Activated CD4-positive, alpha-beta memory T cell treated with anti-CD3 and anti-CD28 coated beads, Interleukin-2, amount 10 ng/mL, durations not matched to agents 7 days and 5 days (primary cell): ENCODE measurements at regions not wholly inside any gene's neighbourhood (a gene's known extent, or its start where the extent isn't known, plus 50 kb on each side); places are given as distances from the start of the nearest gene placed in this dataset.

ENCODE experiments used
- CTCF ChIA-PET: fragments of 350-600 bp; sonication (Branson Sonifier 250); formaldehyde crosslinking; loops from one replicate; lab custom pipeline; 2021; ENCODE audit warnings: antibody characterized with exemption, inconsistent platforms; lab: Charles Lee
- POLR2A ChIA-PET: fragments of 350-600 bp; sonication (Branson Sonifier 250); formaldehyde crosslinking; loops from one replicate; lab custom pipeline; 2021; ENCODE audit warnings: antibody characterized with exemption; lab: Charles Lee
- DNase-seq: peaks from one replicate; pipeline ENCODE4 v3.0.0-alpha.2; 2020
- H3K27ac Mint-ChIP-seq: one replicate; pipeline ENCODE4 v1.8.0; 2021; ENCODE audit warnings: mild to moderate bottlenecking, mixed read lengths
- H3K27me3 Mint-ChIP-seq: one replicate; pipeline ENCODE4 v1.8.0; 2021; ENCODE audit warnings: mixed read lengths
- H3K36me3 Mint-ChIP-seq: one replicate; pipeline ENCODE4 v1.8.0; 2021; ENCODE audit warnings: low read depth, mixed read lengths
- H3K4me1 Mint-ChIP-seq: one replicate; pipeline ENCODE4 v1.8.0; 2021; ENCODE audit warnings: mixed read lengths
- H3K4me3 Mint-ChIP-seq: one replicate; pipeline ENCODE4 v1.8.0; 2021; ENCODE audit warnings: mild to moderate bottlenecking, mixed read lengths
- H3K9me3 Mint-ChIP-seq: one replicate; pipeline ENCODE4 v1.8.0; 2021; ENCODE audit warnings: mixed read lengths

DNA sequence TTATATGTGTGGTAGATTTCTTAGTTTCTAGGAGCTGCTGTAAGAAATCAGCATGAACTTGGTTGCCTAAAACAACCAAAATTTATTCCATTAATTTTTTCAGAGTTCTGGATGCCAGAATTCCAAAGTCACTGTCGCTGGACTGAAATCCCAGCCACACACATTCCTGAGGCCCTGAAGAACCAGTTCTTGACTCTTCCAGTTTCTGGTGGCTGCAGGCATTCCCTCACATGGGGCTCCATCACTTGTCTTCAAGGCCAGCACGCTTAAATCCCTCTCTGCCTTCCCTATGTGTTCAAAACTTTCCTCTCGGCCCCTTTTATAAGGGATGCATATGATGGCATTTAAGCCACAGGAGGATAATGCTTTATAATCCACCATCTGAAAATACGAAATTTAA is 1237.5 kb upstream of the CDH9 start:
- ChIA-PET POLR2A (no interaction called here), CTCF (no interaction called here)
- Mint-ChIP-seq H3K36me3 (no peaks in the 10 kb centered on the region), H3K9me3 (peaks cover 6% of the 10 kb centered on the region), H3K4me1 (no peaks in the 10 kb centered on the region), H3K27ac (no peak overlapping the region), H3K27me3 (no peaks in the 10 kb centered on the region), H3K4me3 (no peak overlapping the region)
- DNase-seq, result no peak

DNA sequence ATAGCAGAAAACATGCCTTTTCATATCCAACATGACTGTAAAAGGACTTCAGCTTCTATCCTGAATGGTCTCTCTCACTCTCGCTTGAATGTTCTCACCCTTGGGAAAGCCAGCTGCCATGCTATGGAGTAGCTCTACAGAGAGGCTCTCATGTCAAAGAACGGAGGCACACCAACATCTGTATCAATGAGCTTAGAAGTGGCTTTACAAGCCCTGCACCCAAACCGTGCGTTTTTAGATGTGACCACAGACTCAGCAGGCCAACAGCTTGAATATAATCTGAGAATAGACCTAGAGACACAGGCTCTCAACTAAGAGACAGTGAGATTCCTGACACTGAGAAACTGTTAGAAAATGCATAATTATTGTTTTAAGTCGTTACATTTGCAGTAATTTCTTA is 1231.6 kb upstream of the CDH9 start:
- ChIA-PET POLR2A (no interaction called here), CTCF (no interaction called here)
- no peaks in the 10 kb centered on the region for H3K27me3 Mint-ChIP-seq
- H3K27ac Mint-ChIP-seq, result no peak overlapping the region
- H3K4me3 Mint-ChIP-seq, result no peak overlapping the region
- no peaks in the 10 kb centered on the region for H3K4me1 Mint-ChIP-seq
- H3K36me3 Mint-ChIP-seq, result no peaks in the 10 kb centered on the region
- DNase-seq, result no peak
- H3K9me3 Mint-ChIP-seq, result peaks cover 19% of the 10 kb centered on the region

DNA sequence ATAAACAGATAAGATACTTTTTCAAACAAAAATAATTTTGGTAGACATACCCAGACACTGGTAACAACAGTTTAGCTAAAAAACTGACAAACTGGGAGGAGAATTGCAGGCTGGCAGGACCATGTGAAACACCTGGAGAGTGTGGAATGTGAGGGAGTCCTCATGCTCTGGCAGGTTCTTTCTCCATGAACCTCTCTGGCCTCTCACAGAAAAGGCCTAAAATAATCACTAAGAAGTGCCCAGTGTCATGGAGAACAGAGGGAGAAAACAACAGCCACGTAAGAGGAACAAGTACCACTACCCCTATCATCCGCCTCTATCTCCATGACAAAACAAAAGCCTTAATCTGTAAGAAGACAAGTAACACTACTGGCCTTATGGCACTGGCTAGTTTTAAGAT is 1227.5 kb upstream of the CDH9 start:
- Mint-ChIP-seq H3K4me3 (no peak overlapping the region), H3K27me3 (no peaks in the 10 kb centered on the region), H3K4me1 (no peaks in the 10 kb centered on the region), H3K36me3 (no peaks in the 10 kb centered on the region), H3K9me3 (peaks cover 21% of the 10 kb centered on the region), H3K27ac (no peak overlapping the region)
- CTCF ChIA-PET, result no interaction called here
- DNase-seq, result no peak
- POLR2A ChIA-PET, result no interaction called here

DNA sequence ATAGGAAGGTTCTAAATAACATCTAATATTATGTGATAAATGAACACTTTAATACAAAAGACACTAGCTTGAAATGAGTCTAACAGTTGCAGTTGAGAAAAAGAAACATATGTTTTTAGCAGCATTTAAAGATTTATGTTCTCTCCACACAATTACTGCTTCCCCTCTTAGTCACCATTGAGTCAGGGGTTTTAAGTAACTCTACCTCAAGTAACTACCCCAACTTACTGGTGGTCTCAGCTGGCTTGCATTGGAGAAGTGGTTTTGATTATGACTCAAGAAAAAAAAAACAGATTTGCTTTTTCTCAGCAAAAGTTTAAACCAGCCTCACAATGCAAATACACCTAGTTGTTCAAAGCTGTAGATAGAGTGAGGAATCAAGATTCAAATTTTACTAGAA is 1216.5 kb upstream of the CDH9 start:
- no peaks in the 10 kb centered on the region for H3K36me3 Mint-ChIP-seq
- H3K4me1 Mint-ChIP-seq, result no peaks in the 10 kb centered on the region
- H3K27ac Mint-ChIP-seq, result no peak overlapping the region
- H3K9me3 Mint-ChIP-seq, result peaks cover 12% of the 10 kb centered on the region
- POLR2A ChIA-PET, result no interaction called here
- no peaks in the 10 kb centered on the region for H3K27me3 Mint-ChIP-seq
- CTCF ChIA-PET, result no interaction called here
- no peak overlapping the region for H3K4me3 Mint-ChIP-seq
- DNase-seq, result no peak

DNA sequence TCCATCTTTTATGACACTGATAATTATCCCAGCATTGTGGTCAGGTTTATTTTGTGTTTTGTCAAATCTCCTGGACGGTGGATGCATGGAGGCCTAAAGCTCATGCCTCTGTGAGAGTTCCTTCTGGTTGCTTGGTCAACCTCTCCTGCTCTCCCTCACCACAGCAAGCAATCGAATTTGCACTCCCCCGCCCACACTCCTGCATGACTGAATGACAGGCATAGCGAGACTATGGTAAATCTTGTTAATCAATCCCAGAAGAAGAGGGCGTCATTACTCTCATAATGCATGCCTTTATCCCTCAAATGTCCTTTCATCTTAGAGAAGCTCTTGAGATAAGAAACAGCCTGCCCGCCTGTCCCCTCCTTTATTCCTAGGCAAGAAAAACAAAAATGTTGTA is 1215.0 kb upstream of the CDH9 start:
- Mint-ChIP-seq H3K27ac (no peak overlapping the region), H3K27me3 (no peaks in the 10 kb centered on the region), H3K4me3 (no peak overlapping the region), H3K36me3 (no peaks in the 10 kb centered on the region), H3K4me1 (no peaks in the 10 kb centered on the region), H3K9me3 (peaks cover 13% of the 10 kb centered on the region)
- no peak for DNase-seq
- POLR2A ChIA-PET, result no interaction called here
- CTCF ChIA-PET, result no interaction called here

DNA sequence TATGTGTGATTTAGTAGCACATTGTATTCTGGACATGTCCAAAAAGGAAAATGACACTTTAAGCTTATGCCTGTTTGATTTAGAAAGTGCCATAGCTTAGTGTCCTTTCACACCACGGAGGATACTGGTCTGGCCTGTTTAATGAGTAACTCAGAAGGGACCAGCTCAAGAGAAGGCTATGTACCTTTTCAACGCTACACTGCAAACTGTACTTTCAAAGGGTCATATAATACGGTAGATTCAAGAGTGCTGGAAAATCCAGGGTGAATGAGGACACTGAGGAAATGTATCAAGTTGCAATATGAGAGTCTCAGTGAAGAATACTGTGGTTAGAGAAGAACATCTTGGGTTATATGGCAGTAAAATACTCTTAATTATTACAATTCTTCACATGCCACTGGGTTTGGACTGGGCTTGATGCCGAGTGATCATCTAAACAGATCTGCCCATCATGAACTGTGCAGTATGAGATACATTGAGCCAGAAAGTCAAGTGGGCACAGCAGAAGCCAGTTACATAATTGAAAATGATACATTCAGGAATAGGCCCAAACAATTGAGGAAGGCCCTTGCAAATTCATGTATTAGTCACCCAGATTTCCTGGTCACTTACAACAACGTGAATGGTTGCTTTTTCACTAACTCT is 1211.5 kb upstream of the CDH9 start:
- no peak for DNase-seq

DNA sequence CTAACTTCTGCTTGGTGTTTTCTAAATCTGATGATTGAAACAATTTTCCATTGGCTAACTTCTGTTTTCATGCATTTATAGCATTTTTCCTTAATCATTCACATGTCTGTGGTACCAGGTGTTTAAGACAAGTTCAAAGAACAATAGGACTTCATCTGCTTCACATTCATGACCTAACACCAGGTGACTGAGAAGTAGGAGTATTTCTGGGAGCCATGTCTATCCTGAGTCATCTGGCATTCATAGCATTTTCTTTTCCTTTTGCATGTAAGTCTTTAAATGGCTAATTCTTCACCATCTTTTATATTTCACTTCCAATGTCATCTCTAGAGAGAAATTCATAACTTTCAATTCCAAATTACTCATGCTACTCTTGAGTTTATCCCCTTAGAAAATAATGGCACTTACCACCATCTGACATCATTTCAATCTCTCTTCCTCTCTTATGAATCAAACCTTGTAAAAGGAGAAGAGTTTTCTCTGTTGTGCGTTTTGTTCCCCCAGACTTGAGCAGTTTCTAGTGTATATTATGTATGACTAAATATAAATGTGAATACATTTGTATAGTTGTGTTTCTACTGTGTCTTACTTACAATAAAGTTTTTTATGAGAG is 1196.1 kb upstream of the CDH9 start:
- POLR2A ChIA-PET, result no interaction called here
- no peak overlapping the region for H3K4me3 Mint-ChIP-seq

More for the DNA sequence above, 1211.5 kb upstream of the CDH9 start:
- Mint-ChIP-seq H3K27me3 (no peaks in the 10 kb centered on the region), H3K9me3 (peaks cover 9% of the 10 kb centered on the region), H3K36me3 (no peaks in the 10 kb centered on the region), H3K27ac (no peak overlapping the region), H3K4me1 (no peaks in the 10 kb centered on the region), H3K4me3 (no peak overlapping the region)
- ChIA-PET POLR2A (no interaction called here), CTCF (no interaction called here)

DNA sequence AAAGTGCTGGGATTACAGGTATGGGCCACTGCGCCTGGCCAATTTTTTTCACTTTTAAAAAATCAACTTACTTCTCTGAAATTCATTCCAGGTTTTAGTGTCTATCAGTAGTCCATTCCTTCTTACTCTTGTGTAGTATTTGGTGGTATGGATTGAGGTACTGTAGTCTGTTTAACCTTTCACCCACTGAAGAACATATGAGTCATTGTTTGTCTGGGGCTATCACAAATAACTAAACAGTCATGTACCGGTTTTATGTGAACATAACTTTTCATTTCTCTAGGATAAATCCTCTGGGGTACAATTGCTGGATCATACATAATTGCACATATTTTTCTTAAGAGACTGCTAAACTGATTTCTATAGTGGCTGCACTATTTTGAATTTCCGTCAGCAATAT is 1188.0 kb upstream of the CDH9 start:
- Mint-ChIP-seq H3K27me3 (no peaks in the 10 kb centered on the region), H3K27ac (no peak overlapping the region), H3K9me3 (peaks cover 16% of the 10 kb centered on the region), H3K4me1 (no peaks in the 10 kb centered on the region), H3K36me3 (no peaks in the 10 kb centered on the region), H3K4me3 (no peak overlapping the region)
- ChIA-PET CTCF (no interaction called here), POLR2A (no interaction called here)
- no peak for DNase-seq

More for the DNA sequence above, 1196.1 kb upstream of the CDH9 start:
- peaks cover 9% of the 10 kb centered on the region for H3K9me3 Mint-ChIP-seq
- H3K36me3 Mint-ChIP-seq, result no peaks in the 10 kb centered on the region
- CTCF ChIA-PET, result no interaction called here
- no peaks in the 10 kb centered on the region for H3K27me3 Mint-ChIP-seq
- DNase-seq, result no peak
- no peak overlapping the region for H3K27ac Mint-ChIP-seq
- no peaks in the 10 kb centered on the region for H3K4me1 Mint-ChIP-seq

DNA sequence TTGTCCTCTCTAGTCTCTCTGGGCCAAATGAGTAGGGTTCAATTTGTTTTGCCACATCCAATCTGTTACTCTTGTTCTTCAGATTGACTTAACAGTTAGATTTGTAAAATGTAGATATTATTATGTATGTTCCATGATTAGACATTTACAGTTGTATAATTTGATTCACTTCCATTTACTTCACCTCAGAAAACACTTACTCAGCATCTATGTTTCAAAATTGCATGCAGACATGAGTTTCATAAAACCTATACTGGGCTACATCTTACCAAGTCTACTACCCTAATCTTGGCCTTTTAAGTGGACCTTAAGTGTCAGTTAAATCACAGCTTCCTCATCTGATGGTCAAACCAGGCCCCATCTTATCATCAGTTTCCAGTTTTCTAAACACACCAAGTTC is 1181.2 kb upstream of the CDH9 start:
- Mint-ChIP-seq H3K27me3 (no peaks in the 10 kb centered on the region), H3K27ac (no peak overlapping the region), H3K9me3 (no peaks in the 10 kb centered on the region), H3K4me3 (no peak overlapping the region), H3K36me3 (no peaks in the 10 kb centered on the region), H3K4me1 (peaks cover 2% of the 10 kb centered on the region)
- ChIA-PET CTCF (no interaction called here), POLR2A (no interaction called here)
- DNase-seq, result no peak

DNA sequence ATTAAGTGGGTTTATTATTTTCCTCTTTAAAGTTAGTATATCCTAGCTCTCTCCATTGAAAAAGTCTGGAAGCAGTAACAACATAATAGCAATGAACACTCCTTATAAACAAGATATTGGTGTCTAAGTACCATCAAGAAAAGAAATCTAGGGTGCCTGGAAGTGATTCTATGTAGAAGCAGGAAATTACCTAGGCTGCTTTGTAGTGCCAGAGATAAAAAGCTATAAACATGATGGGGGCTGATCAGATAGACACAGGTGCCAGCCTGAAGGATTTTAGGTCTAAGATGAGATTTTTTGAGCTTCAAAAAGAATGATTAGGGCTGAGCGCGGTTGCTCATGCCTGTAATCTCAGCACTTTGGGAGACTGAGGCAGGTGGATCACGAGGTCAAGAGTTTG is 1179.3 kb upstream of the CDH9 start:
- ChIA-PET CTCF (no interaction called here), POLR2A (no interaction called here)
- Mint-ChIP-seq H3K36me3 (no peaks in the 10 kb centered on the region), H3K9me3 (peaks cover 7% of the 10 kb centered on the region), H3K4me3 (no peak overlapping the region), H3K27ac (no peak overlapping the region), H3K27me3 (no peaks in the 10 kb centered on the region), H3K4me1 (peaks cover 2% of the 10 kb centered on the region)
- no peak for DNase-seq

DNA sequence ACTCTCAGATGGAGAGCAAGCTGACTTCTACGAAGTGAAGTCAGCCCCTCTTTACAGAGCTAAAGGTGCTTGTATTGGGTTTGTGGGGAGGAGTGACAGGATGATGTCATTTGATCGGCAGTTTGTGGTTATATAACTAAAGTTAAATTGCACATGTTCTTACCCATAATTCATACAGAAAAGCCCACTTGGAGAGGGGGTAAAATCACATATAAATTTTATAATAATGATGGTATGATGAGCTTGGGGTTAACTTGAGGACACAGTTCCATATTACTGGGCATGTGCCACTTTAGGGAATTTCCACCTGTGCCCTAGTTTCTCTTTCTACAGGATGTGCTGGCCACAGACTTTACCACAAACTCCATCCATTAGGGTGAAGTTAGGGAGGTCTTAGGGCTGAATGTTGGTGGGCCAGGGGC is 1178.6 kb upstream of the CDH9 start:
- H3K27ac Mint-ChIP-seq, result no peak overlapping the region
- H3K36me3 Mint-ChIP-seq, result no peaks in the 10 kb centered on the region
- H3K4me1 Mint-ChIP-seq, result peaks cover 2% of the 10 kb centered on the region
- no peak for DNase-seq
- no peaks in the 10 kb centered on the region for H3K27me3 Mint-ChIP-seq
- ChIA-PET POLR2A (no interaction called here), CTCF (no interaction called here)
- peaks cover 7% of the 10 kb centered on the region for H3K9me3 Mint-ChIP-seq
- H3K4me3 Mint-ChIP-seq, result no peak overlapping the region

DNA sequence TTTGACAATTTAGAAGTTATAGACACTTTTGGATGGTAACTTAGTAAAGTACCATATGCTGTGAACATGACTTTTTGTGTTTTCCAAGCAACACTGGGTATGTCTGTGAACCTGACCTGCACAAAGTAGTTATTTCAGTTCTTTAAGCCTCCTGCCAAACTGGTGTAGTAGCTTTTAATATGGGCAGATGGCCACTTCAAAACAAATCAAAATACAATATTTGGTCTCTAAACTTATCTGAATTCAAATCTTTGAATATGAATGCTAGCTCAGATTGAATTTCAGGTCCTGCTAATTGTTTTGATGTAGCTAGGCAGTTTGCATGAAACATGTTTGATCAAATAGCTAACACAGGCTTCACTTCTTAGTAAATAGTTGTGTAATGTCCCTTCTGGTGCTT is 1176.7 kb upstream of the CDH9 start:
- no peak for DNase-seq
- H3K27ac Mint-ChIP-seq, result no peak overlapping the region
- ChIA-PET CTCF (no interaction called here), POLR2A (no interaction called here)
- H3K4me3 Mint-ChIP-seq, result no peak overlapping the region
- no peaks in the 10 kb centered on the region for H3K27me3 Mint-ChIP-seq
- H3K36me3 Mint-ChIP-seq, result no peaks in the 10 kb centered on the region
- peaks cover 2% of the 10 kb centered on the region for H3K4me1 Mint-ChIP-seq
- peaks cover 13% of the 10 kb centered on the region for H3K9me3 Mint-ChIP-seq

DNA sequence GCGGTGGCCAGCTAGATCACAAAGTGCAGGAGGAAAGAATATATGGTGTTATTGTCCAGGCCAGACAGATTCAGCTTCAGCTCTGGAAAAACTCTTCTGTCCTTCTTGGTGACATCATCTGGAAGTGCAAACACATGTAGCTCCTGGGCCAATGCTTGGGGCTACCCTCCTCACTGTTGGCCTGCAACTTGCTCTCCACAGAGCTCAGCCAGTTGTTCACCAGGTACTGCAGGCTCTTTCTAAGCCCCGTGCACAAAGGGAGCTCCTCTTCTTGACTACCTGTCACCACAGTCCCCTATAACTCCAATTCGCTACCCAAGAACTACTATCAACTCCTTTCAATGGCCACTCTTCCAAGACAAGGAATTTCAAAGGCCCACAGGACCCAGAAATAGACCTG is 1175.9 kb upstream of the CDH9 start:
- H3K36me3 Mint-ChIP-seq, result no peaks in the 10 kb centered on the region
- peaks cover 2% of the 10 kb centered on the region for H3K4me1 Mint-ChIP-seq
- peaks cover 16% of the 10 kb centered on the region for H3K9me3 Mint-ChIP-seq
- CTCF ChIA-PET, result no interaction called here
- POLR2A ChIA-PET, result no interaction called here
- no peak overlapping the region for H3K27ac Mint-ChIP-seq
- no peak for DNase-seq
- no peaks in the 10 kb centered on the region for H3K27me3 Mint-ChIP-seq
- H3K4me3 Mint-ChIP-seq, result no peak overlapping the region

DNA sequence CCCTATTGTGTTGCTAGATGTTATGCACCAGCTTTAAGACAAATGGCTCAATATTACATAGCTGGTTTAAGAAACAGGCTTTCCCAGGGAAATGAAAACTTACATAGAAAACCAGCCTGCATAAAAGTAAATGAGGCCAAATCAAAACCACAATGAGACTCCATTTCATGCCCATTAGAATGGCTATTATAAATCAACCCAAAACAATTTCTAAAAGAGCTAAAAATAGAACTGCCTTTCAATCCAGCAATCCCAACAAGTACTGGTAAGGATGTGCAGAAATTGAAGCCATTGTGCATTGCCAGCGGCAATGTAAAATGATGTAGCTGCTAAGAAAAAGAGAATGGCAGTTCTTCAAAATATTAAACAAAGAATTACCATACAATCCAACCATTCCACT is 1170.0 kb upstream of the CDH9 start:
- POLR2A ChIA-PET, result no interaction called here
- no peak overlapping the region for H3K4me3 Mint-ChIP-seq
- no peak overlapping the region for H3K27ac Mint-ChIP-seq
- CTCF ChIA-PET, result no interaction called here
- no peaks in the 10 kb centered on the region for H3K4me1 Mint-ChIP-seq
- DNase-seq, result no peak
- H3K27me3 Mint-ChIP-seq, result no peaks in the 10 kb centered on the region
- H3K36me3 Mint-ChIP-seq, result no peaks in the 10 kb centered on the region
- peaks cover 10% of the 10 kb centered on the region for H3K9me3 Mint-ChIP-seq
